Testis (tissue), 2 donors: ENCODE measurements at regions not wholly inside any gene's neighbourhood (a gene's known extent, or its start where the extent isn't known, plus 50 kb on each side); places are given as distances from the start of the nearest gene placed in this dataset.

Experiments
- DNase-seq: peaks from one replicate; pipeline ENCODE4 v3.0.0-alpha.2; 2019
- H3K27ac ChIP-seq, 2 donors: fragments of 200-600 bp; sonication (generic); one replicate each; pipeline ENCODE4 v1.5.1; 2019
- H3K27me3 ChIP-seq: fragments of 200-600 bp; sonication (generic); one replicate; pipeline ENCODE4 v1.5.1; 2019
- H3K36me3 ChIP-seq: fragments of 200-600 bp; sonication (generic); one replicate; pipeline ENCODE4 v1.5.1; 2017; ENCODE audit warnings: low read depth; ENCODE audit errors: missing control alignments
- H3K4me1 ChIP-seq: fragments of 200-600 bp; sonication (generic); one replicate; pipeline ENCODE4 v1.5.1; 2019
- H3K4me3 ChIP-seq, 2 donors: fragments of 200-600 bp; sonication (generic); one replicate each; pipeline ENCODE4 v1.5.1; 2017 to 2019
- H3K9me3 ChIP-seq: fragments of 200-600 bp; sonication (generic); one replicate; pipeline ENCODE4 v1.5.1; 2017
- CTCF ChIP-seq, 3 experiments: fragments of 450-650 bp in 2 of 3; fragments of 200-600 bp in 1 of 3; sonication (generic) in 1 of 3; IDR thresholded peaks; one replicate each; pipeline ENCODE4 v1.5.1; 2016 to 2019; ENCODE audit warnings: antibody characterized with exemption in 3 of 3, mild to moderate bottlenecking in 2 of 3, moderate library complexity in 1 of 3
- POLR2A ChIP-seq: fragments of 450-650 bp; IDR thresholded peaks from one replicate; pipeline ENCODE4 v1.6.1; 2017; ENCODE audit warnings: antibody characterized with exemption, mild to moderate bottlenecking, moderate library complexity
- WGBS, 2 donors: methylation state at CpG; one replicate each; pipeline ENCODE4 v1.1.5; 2018; 5-methylcytosine and 5-hydroxymethylcytosine counted together
- intact Hi-C: fragments of 100-400 bp; cut with DNase I; formaldehyde crosslinking; loops from one replicate; pipeline ENCODE4 v1.15.1; 2023; ENCODE audit warnings: low total_unique reads

GRCh38 chr11:91717169-91717568 is 507.4 kb upstream of the FAT3 start:
- Histone ChIP-seq H3K27ac (no peak overlapping the region), H3K4me1 (no peaks in the 10 kb centered on the region), H3K9me3 (no peaks in the 10 kb centered on the region), H3K27me3 (no peaks in the 10 kb centered on the region), H3K36me3 (no peaks in the 10 kb centered on the region), H3K4me3 (no peak overlapping the region)
- 58 to 63% methylated on average over 5 of the region's 5 CpGs for WGBS, 2 donors
- intact Hi-C loops: no loop called here
- TF ChIP-seq POLR2A: no peak
- no peak for TF ChIP-seq CTCF (IDR thresholded peaks at IDR 0.05)
- DNase-seq: no peak

GRCh38 chr11:91707652-91708482 is 516.8 kb upstream of the FAT3 start:
- TF ChIP-seq CTCF (IDR thresholded peaks at IDR 0.05) (no peak), POLR2A (no peak)
- WGBS, 2 donors: 56 to 66% methylated on average over 2 of the region's 2 CpGs
- H3K36me3 ChIP-seq: no peaks in the 10 kb centered on the region
- no peak overlapping the region for H3K27ac ChIP-seq
- DNase-seq: no peak
- no peaks in the 10 kb centered on the region for H3K4me1 ChIP-seq
- intact Hi-C loops: no loop called here
- no peak overlapping the region for H3K4me3 ChIP-seq
- no peaks in the 10 kb centered on the region for H3K27me3 ChIP-seq
- no peaks in the 10 kb centered on the region for H3K9me3 ChIP-seq

- intact Hi-C loops: no loop called here
- no peaks in the 10 kb centered on the region for H3K4me1 ChIP-seq
- 85 to 88% methylated on average over 1 of the region's 1 CpG for WGBS, 2 donors
- TF ChIP-seq CTCF (IDR thresholded peaks at IDR 0.05): no peak
- TF ChIP-seq POLR2A: no peak
- no peaks in the 10 kb centered on the region for H3K27me3 ChIP-seq
- no peaks in the 10 kb centered on the region for H3K36me3 ChIP-seq
- no peaks in the 10 kb centered on the region for H3K9me3 ChIP-seq
- no peak overlapping the region for H3K4me3 ChIP-seq
- DNase-seq: no peak
- H3K27ac ChIP-seq: no peak overlapping the region
These were observed 521.6 kb upstream of the FAT3 start for GRCh38 chr11:91703042-91703441.

GRCh38 chr11:91700854-91701253 is 523.8 kb upstream of the FAT3 start:
- no peak overlapping the region for H3K4me3 ChIP-seq
- no peaks in the 10 kb centered on the region for H3K4me1 ChIP-seq
- no peak overlapping the region for H3K27ac ChIP-seq
- intact Hi-C loops: no loop called here
- 83 to 87% methylated on average over 2 of the region's 2 CpGs for WGBS, 2 donors
- no peak for TF ChIP-seq CTCF (IDR thresholded peaks at IDR 0.05)
- TF ChIP-seq POLR2A: no peak
- H3K36me3 ChIP-seq: no peaks in the 10 kb centered on the region
- no peak for DNase-seq
- H3K9me3 ChIP-seq: no peaks in the 10 kb centered on the region
- no peaks in the 10 kb centered on the region for H3K27me3 ChIP-seq

GRCh38 chr11:91698845-91699244 is 525.8 kb upstream of the FAT3 start:
- intact Hi-C loops: no loop called here
- H3K4me3 ChIP-seq: no peak overlapping the region
- no peaks in the 10 kb centered on the region for H3K9me3 ChIP-seq
- no peaks in the 10 kb centered on the region for H3K36me3 ChIP-seq
- TF ChIP-seq POLR2A (no peak), CTCF (IDR thresholded peaks at IDR 0.05) (no peak)
- H3K4me1 ChIP-seq: no peaks in the 10 kb centered on the region
- H3K27me3 ChIP-seq: no peaks in the 10 kb centered on the region
- no peak overlapping the region for H3K27ac ChIP-seq
- 83 to 93% methylated on average over 2 of the region's 2 CpGs for WGBS, 2 donors
- DNase-seq: no peak
